ENCODE measurements at regions not wholly inside any gene's neighbourhood (a gene's known extent, or its start where the extent isn't known, plus 50 kb on each side); places are given as distances from the start of the nearest gene placed in this dataset.

GRCh38 chr22:49163258-49163959 lies 664.3 kb downstream of the BRD1 start:
- TF ChIP-seq EZH2 (optimal IDR thresholded peaks at IDR 0.05; ENCODE audit: low read depth, low read length) (no peak), EZH2phosphoT487 (IDR thresholded peaks at IDR 0.05; ENCODE audit: low read length) (no peak), CTCF (IDR thresholded peaks at IDR 0.05; ENCODE audit: low read length) (no peak)
- Histone ChIP-seq H2AFZ (ENCODE audit: low read length) (no peak overlapping the region), H3K9me2 (replicated peaks; ENCODE audit: insufficient read depth, low read length) (no peaks in the 10 kb centered on the region), H3K9ac (ENCODE audit: low read length) (no peak overlapping the region), H3K36me3 (replicated peaks; ENCODE audit: insufficient read depth, low read length) (no peaks in the 10 kb centered on the region), H3K4me2 (ENCODE audit: low read depth, low read length) (no peak overlapping the region), H3K79me2 (ENCODE audit: low read length) (no peaks in the 10 kb centered on the region), H3F3A (ENCODE audit: insufficient read depth, low read length) (no peaks in the 10 kb centered on the region), H3K27ac (ENCODE audit: low read length) (no peak overlapping the region), H3K4me3 (ENCODE audit: low read length) (no peak overlapping the region), H3K27me3 (replicated peaks; ENCODE audit: insufficient read depth, low read length) (peaks cover 61% of the 10 kb centered on the region), H3K4me1 (ENCODE audit: low read length) (no peaks in the 10 kb centered on the region), H3K9me3 (replicated peaks; ENCODE audit: insufficient read depth, low read length) (no peaks in the 10 kb centered on the region), H4K20me1 (ENCODE audit: insufficient read depth, low read length) (no peaks in the 10 kb centered on the region)
- DNase-seq, result no peak

DNA sequence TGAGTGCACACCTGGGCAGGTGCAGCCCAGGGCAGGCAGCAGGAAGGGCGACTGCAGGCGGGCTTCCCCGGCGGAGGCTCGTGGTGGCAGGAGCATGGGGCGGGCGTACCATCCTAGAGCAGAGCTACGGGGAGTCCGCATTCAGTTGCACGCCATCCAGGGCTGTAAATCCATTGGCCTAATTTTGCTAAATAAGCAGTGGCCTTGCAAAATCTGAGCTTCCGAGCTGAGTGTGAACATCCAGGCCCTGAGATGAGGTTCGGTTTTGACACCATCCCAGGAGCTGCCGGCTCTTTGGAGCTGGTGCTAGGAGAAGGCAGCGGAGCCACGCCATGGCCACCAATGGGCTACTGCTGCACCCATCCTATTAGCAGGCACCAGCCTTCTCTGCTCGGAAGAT lies 664.8 kb downstream of the BRD1 start:
- no peak overlapping the region for H3K9ac ChIP-seq (ENCODE audit: low read length)
- H3K9me2 ChIP-seq (replicated peaks; ENCODE audit: insufficient read depth, low read length), result no peaks in the 10 kb centered on the region
- no peak overlapping the region for H3K4me3 ChIP-seq (ENCODE audit: low read length)
- H3K4me1 ChIP-seq (ENCODE audit: low read length), result no peaks in the 10 kb centered on the region
- no peaks in the 10 kb centered on the region for H3F3A ChIP-seq (ENCODE audit: insufficient read depth, low read length)
- no peaks in the 10 kb centered on the region for H4K20me1 ChIP-seq (ENCODE audit: insufficient read depth, low read length)
- no peaks in the 10 kb centered on the region for H3K79me2 ChIP-seq (ENCODE audit: low read length)
- H3K36me3 ChIP-seq (replicated peaks; ENCODE audit: insufficient read depth, low read length), result no peaks in the 10 kb centered on the region
- no peaks in the 10 kb centered on the region for H3K9me3 ChIP-seq (replicated peaks; ENCODE audit: insufficient read depth, low read length)
- H3K27ac ChIP-seq (ENCODE audit: low read length), result no peak overlapping the region
- H2AFZ ChIP-seq (ENCODE audit: low read length), result no peak overlapping the region
- H3K27me3 ChIP-seq (replicated peaks; ENCODE audit: insufficient read depth, low read length), result peaks cover 65% of the 10 kb centered on the region
- no peak for DNase-seq
- no peak overlapping the region for H3K4me2 ChIP-seq (ENCODE audit: low read depth, low read length)
- TF ChIP-seq EZH2phosphoT487 (IDR thresholded peaks at IDR 0.05; ENCODE audit: low read length), result no peak
- no peak for TF ChIP-seq CTCF (IDR thresholded peaks at IDR 0.05; ENCODE audit: low read length)
- no peak for TF ChIP-seq EZH2 (optimal IDR thresholded peaks at IDR 0.05; ENCODE audit: low read depth, low read length)

DNA sequence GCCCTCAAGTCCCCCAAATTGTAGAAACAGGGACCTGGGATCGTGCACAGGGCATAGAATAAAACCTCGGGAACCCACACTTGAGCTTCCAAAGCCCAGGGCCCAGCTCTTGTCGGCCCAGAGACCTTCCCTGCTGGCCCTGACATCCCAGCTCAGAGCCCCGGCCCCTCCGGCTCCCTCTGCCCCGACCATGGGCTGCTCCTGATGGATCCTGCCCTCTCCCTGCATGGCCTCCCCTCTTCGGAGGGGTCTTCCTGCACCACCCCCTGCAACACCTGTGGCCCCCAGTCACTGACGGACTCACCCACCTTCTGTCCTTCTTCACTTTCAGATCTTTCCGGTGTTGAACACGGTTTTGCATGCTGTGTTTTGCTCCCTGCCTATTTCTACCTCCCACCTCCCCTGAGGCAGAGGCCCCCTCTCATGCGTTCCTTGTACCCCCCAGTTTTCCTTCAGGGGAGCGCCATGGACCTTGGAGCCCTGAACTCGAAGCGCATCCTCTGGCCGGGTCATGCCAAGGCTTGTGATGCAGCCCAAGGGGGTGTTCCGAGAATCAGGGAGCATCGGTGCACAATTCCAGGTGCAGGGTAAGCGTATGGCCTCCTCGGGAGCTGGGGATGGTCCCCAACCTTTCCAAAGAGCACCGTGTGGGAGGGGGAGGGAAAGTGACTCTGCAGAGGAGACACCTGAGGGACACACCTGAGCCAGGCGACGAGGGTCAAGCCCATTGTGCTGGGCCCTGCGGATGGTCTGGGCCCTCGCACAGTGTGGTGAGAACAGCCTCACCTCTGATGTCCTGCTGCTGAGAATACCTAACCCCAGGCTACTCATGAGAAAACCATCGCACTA lies 666.4 kb downstream of the BRD1 start:
- no peaks in the 10 kb centered on the region for H3F3A ChIP-seq (ENCODE audit: insufficient read depth, low read length)
- DNase-seq, result no peak
- no peaks in the 10 kb centered on the region for H3K9me2 ChIP-seq (replicated peaks; ENCODE audit: insufficient read depth, low read length)
- H4K20me1 ChIP-seq (ENCODE audit: insufficient read depth, low read length), result no peaks in the 10 kb centered on the region
- no peak overlapping the region for H3K27ac ChIP-seq (ENCODE audit: low read length)
- H3K36me3 ChIP-seq (replicated peaks; ENCODE audit: insufficient read depth, low read length), result no peaks in the 10 kb centered on the region
- H3K9ac ChIP-seq (ENCODE audit: low read length), result no peak overlapping the region
- no peak overlapping the region for H3K4me3 ChIP-seq (ENCODE audit: low read length)
- no peaks in the 10 kb centered on the region for H3K79me2 ChIP-seq (ENCODE audit: low read length)
- no peak overlapping the region for H2AFZ ChIP-seq (ENCODE audit: low read length)
- peaks cover 81% of the 10 kb centered on the region for H3K27me3 ChIP-seq (replicated peaks; ENCODE audit: insufficient read depth, low read length)
- H3K4me1 ChIP-seq (ENCODE audit: low read length), result no peaks in the 10 kb centered on the region
- no peak for TF ChIP-seq CTCF (IDR thresholded peaks at IDR 0.05; ENCODE audit: low read length)
- no peak for TF ChIP-seq EZH2phosphoT487 (IDR thresholded peaks at IDR 0.05; ENCODE audit: low read length)
- no peak for TF ChIP-seq EZH2 (optimal IDR thresholded peaks at IDR 0.05; ENCODE audit: low read depth, low read length)
- no peak overlapping the region for H3K4me2 ChIP-seq (ENCODE audit: low read depth, low read length)
- H3K9me3 ChIP-seq (replicated peaks; ENCODE audit: insufficient read depth, low read length), result no peaks in the 10 kb centered on the region

Measured in MM.1S (cell line).